Lower leg skin (tissue), 3 donors: ENCODE measurements at regions not wholly inside any gene's neighbourhood (a gene's known extent, or its start where the extent isn't known, plus 50 kb on each side); places are given as distances from the start of the nearest gene placed in this dataset.

Source experiments
- POLR2A ChIP-seq, 2 donors: fragments of 450-650 bp; IDR thresholded peaks; one replicate each; pipeline ENCODE4 v1.6.1; 2016 to 2017; ENCODE audit warnings: antibody characterized with exemption in 2 of 2, mild to moderate bottlenecking in 1 of 2, moderate library complexity in 1 of 2
- TF ChIP-seq, protein P1 (sequence below), 3 donors: fragments of 450-650 bp; IDR thresholded peaks; one replicate each; pipeline ENCODE4 v1.5.1; 2016; ENCODE audit warnings: antibody characterized with exemption in 3 of 3, mild to moderate bottlenecking in 3 of 3, moderate library complexity in 2 of 3

DNA sequence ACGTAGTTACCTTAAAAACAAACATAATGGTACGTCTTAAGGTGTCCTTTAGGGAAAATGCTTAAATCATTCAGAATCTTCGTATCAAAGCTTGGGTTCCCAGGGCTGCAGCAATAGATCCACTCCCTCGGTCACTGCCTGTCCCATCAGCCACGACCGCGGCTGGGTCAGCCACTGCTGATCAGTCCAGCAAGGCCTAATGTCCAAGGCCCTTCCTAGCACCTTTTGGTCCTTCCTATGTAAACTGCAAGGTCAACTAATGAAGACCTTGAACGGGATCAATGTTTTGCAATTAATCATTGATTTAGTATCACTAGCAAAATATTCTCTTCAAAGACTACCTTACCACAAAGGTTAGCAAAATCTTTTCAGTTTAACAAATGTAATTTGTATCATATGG lies 122.2 kb upstream of the IGF1R start:
- TF ChIP-seq, protein P1, sequence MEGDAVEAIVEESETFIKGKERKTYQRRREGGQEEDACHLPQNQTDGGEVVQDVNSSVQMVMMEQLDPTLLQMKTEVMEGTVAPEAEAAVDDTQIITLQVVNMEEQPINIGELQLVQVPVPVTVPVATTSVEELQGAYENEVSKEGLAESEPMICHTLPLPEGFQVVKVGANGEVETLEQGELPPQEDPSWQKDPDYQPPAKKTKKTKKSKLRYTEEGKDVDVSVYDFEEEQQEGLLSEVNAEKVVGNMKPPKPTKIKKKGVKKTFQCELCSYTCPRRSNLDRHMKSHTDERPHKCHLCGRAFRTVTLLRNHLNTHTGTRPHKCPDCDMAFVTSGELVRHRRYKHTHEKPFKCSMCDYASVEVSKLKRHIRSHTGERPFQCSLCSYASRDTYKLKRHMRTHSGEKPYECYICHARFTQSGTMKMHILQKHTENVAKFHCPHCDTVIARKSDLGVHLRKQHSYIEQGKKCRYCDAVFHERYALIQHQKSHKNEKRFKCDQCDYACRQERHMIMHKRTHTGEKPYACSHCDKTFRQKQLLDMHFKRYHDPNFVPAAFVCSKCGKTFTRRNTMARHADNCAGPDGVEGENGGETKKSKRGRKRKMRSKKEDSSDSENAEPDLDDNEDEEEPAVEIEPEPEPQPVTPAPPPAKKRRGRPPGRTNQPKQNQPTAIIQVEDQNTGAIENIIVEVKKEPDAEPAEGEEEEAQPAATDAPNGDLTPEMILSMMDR (IDR thresholded peaks at IDR 0.05): no peak
- no peak for TF ChIP-seq POLR2A (IDR thresholded peaks at IDR 0.05)
